ENCODE measurements at regions not wholly inside any gene's neighbourhood (a gene's known extent, or its start where the extent isn't known, plus 50 kb on each side); places are given as distances from the start of the nearest gene placed in this dataset.

DNA sequence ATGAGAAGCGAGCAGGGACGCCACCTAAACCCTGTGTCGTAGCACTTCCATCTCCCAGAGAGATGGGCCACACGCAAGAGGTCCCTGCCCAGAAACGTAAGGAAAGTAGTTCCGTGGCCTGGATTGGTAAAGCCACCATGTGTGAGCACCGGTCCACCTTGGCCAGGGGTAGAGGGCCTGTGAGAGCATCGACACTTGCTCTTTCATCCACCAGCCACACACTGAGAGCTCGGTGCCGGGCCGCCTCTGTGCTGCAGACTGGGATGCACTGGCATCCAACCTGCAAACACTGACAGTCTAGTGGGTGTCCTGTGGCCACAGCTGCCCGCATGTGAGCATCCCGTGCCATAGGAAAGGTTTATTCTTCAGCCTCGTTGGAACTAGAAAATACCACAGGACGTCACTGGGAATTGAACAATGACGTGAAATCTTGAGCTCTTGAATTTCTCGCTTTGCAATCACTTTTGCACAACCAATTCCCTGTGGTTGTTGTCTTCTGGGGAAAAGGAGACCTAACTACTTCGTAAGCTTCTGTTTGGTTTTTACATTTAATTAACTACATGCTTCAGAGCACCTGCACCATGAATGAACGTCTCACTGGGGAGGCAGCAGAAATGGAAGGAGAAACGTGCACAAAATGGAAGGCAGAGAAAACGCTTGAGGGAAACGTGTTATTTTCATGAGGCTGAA is 212.0 kb upstream of the RAB6C start:
- DNase-seq (ENCODE audit: low spot score): no peak
- no peak overlapping the region for H3K4me3 Mint-ChIP-seq
- H3K27me3 Mint-ChIP-seq (ENCODE audit: insufficient read depth): no peaks in the 10 kb centered on the region
- no peak overlapping the region for H3K27ac Mint-ChIP-seq
- no peaks in the 10 kb centered on the region for H3K36me3 Mint-ChIP-seq (ENCODE audit: low read depth)
- intact Hi-C loops (cut with micrococcal nuclease): no loop called here
- H3K9me3 Mint-ChIP-seq: no peaks in the 10 kb centered on the region
- H3K4me1 Mint-ChIP-seq (ENCODE audit: low read depth): no peaks in the 10 kb centered on the region

DNA sequence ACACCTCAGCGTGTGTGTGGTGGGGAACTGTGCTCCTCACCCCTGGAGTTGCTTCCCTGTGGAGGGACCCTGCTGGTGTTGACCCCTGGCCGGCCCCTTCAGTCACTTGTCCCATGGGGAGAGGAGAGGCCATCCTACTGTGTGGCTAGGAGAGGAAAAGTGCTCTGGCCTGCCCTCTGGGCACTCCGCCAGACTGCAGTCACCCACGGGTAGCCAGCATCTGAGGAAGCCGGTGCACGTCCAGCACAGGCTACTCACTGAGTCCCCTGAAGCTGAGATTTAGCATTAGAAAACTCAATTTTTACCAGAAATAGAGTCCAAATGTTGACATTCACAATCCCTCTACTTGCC is 211.5 kb upstream of the RAB6C start:
- Mint-ChIP-seq H3K36me3 (ENCODE audit: low read depth) (no peaks in the 10 kb centered on the region), H3K4me1 (ENCODE audit: low read depth) (no peaks in the 10 kb centered on the region), H3K9me3 (no peaks in the 10 kb centered on the region), H3K27ac (no peak overlapping the region), H3K4me3 (no peak overlapping the region), H3K27me3 (ENCODE audit: insufficient read depth) (no peaks in the 10 kb centered on the region)
- intact Hi-C loops (cut with micrococcal nuclease): no loop called here
- DNase-seq (ENCODE audit: low spot score): no peak

DNA sequence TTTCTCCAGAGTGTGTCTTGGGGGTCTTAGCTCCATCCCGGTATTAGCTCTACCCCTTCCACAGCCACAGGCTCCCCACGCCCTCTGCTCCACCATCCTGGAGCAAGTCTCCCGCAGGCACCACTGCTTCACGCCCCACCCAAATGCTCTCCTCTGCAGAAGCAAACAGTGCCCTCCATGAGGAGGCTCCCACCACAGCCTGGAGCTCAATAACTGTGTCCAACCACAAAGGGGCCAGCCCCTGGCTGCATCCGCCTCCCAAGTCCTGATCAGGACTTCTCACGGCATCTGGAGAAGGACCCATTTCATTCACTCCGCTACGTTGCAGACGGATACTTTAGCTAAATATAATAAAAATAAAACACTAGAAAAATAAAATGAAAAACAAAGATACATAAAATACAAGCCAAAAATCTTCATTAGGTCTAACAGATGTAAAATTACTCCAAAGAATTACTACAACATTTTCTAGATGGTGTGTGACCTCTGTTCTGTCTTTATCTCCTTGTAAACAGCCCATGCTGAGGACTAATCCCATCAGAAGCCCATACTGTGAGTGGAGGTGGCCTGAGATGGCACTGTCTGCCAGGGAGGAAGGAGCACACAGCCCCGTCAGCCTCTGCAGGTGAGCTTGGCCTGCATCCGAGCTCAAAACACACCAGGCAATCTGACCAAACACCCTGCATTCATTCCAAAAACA is 210.8 kb upstream of the RAB6C start:
- H3K9me3 Mint-ChIP-seq: no peaks in the 10 kb centered on the region
- no peaks in the 10 kb centered on the region for H3K36me3 Mint-ChIP-seq (ENCODE audit: low read depth)
- H3K4me3 Mint-ChIP-seq: no peak overlapping the region
- H3K27me3 Mint-ChIP-seq (ENCODE audit: insufficient read depth): no peaks in the 10 kb centered on the region
- no peaks in the 10 kb centered on the region for H3K4me1 Mint-ChIP-seq (ENCODE audit: low read depth)
- no peak for DNase-seq (ENCODE audit: low spot score)
- no peak overlapping the region for H3K27ac Mint-ChIP-seq
- intact Hi-C loops (cut with micrococcal nuclease): no loop called here

DNA sequence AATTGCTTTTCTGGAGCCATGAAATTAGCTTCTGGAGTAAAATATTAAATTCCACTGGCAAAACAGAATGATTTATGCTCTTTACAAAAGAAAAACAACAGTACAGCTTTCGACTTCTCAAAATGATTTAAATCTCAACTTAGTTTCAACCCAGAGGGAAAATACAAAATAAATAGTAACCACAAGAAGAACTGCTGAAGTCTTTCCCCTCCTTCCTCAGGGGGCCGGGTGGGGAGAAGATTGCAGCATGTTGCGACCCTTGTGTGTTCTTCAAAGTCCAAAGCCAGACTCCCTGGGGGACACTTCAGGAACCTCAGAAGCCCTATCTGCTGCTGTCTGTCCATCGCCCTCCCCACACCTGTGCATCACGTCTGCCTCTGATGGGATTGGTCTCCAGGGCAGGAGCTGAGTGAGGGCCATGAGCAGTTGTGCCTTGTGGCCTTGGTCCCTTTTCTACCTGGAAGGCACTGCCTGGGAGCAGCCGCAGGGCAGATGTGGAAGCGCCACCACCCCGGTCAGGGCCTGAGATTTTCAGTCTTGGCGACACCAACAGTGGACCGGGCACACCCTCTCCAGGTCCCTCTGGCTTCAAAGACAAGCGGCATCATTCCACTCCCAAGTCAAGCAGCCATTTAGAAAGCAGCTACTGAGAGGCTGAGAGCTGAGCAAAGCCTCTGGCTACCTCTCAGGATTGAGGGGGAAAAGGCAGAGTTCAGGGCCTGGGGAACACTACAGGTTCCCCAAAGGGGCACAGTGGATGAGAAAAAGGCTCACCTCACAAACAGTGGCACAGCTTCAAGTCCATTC is 210.1 kb upstream of the RAB6C start:
- Mint-ChIP-seq H3K36me3 (ENCODE audit: low read depth) (no peaks in the 10 kb centered on the region), H3K27me3 (ENCODE audit: insufficient read depth) (peaks cover 2% of the 10 kb centered on the region), H3K4me3 (no peak overlapping the region), H3K4me1 (ENCODE audit: low read depth) (no peaks in the 10 kb centered on the region), H3K9me3 (no peaks in the 10 kb centered on the region), H3K27ac (no peak overlapping the region)
- no peak for DNase-seq (ENCODE audit: low spot score)
- intact Hi-C loops (cut with micrococcal nuclease): no loop called here

DNA sequence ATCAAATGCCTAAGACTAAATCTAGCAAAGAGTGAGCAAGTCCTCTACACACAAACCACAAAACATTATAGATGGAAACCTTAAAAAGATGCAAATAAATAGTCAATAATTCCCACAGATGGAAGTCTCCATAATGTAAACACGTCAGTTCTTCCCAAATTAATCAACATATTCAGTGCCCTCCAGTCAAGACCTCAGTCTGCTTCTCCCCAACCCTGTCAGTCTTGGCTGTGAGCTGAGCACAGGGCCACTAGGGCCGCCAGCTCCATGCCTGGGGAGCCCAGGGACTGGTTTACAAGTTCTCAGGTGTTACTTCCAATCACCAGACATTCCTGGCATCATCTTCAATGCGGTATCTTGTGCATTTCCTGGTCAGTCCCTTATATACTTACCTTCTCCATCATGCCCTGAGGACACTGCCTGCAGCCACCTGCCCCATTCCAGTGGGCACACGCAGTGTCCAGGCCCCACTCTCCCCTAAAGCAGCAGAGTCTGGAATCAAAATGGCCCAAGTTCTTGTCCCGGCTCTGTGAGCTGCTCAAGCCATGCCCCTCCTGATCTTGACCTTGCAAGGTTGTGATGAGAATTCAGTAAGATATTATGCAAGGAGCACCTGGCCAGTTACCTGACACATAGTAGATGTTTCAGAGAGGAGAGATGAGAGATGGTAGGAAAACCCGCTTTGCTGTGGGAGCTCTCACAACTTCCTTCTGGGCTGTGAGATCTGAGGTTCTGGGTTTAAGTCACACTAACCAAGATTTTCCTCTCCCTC is 207.9 kb upstream of the RAB6C start:
- intact Hi-C loops (cut with micrococcal nuclease): no loop called here
- H3K36me3 Mint-ChIP-seq (ENCODE audit: low read depth): no peaks in the 10 kb centered on the region
- H3K4me1 Mint-ChIP-seq (ENCODE audit: low read depth): no peaks in the 10 kb centered on the region
- H3K27me3 Mint-ChIP-seq (ENCODE audit: insufficient read depth): peaks cover 3% of the 10 kb centered on the region
- no peak overlapping the region for H3K4me3 Mint-ChIP-seq
- no peaks in the 10 kb centered on the region for H3K9me3 Mint-ChIP-seq
- DNase-seq (ENCODE audit: low spot score): no peak
- H3K27ac Mint-ChIP-seq: no peak overlapping the region

DNA sequence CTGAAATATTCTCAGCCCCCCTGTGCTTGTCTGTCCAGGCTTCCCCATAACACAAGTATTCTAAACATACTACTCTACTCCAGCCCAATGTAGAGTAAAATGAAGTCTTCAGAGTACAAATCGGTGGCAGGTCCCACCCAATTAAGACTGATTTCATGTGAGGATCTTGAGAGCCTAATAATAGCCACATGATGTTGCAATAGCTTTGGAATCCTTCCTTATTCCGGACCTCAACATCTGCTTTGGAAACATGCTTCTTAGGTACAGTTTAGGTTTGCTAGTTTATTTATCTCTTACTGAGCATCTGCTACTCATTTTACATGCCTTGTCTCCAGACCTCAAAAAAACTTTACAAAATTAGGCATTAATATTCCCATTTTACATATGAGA is 207.3 kb upstream of the RAB6C start:
- H3K4me1 Mint-ChIP-seq (ENCODE audit: low read depth): no peaks in the 10 kb centered on the region
- no peak overlapping the region for H3K27ac Mint-ChIP-seq
- H3K9me3 Mint-ChIP-seq: no peaks in the 10 kb centered on the region
- H3K4me3 Mint-ChIP-seq: no peak overlapping the region
- no peaks in the 10 kb centered on the region for H3K36me3 Mint-ChIP-seq (ENCODE audit: low read depth)
- no peak for DNase-seq (ENCODE audit: low spot score)
- intact Hi-C loops (cut with micrococcal nuclease): no loop called here
- H3K27me3 Mint-ChIP-seq (ENCODE audit: insufficient read depth): peaks cover 3% of the 10 kb centered on the region

DNA sequence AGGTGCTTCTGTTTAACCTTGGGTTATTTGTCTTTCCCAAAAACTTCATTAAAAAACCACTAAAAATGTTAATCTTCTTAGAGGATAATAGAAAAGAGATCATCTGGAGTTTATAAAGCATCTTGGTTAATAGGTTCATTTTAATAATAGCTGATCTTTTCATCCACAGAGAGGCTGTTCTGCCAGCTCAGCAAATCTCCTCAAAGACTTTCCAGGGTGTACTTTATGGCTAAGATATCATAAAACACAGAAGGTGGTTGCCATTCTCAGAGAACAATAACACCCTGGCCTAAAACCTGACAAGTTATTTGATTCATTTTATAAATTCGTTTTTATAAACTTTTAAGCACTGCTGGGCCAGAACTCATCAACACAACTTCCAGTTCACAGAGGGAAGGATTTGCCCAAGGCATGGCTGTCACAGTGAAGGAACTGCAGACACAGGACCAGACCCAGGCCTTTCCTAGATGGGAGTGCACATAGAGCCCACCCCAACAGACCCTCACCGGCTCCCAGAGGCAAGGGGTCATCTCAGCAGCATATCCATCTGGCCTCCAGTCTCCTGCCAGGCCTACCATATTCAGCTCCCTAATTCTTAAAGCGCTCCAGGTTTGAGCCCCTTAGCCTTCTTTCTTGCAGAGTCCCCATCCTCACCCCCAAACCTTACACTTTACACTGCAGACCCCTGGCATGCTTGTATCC is 203.4 kb upstream of the RAB6C start:
- no peaks in the 10 kb centered on the region for H3K9me3 Mint-ChIP-seq
- no peaks in the 10 kb centered on the region for H3K36me3 Mint-ChIP-seq (ENCODE audit: low read depth)
- no peaks in the 10 kb centered on the region for H3K4me1 Mint-ChIP-seq (ENCODE audit: low read depth)
- DNase-seq (ENCODE audit: low spot score): no peak
- peaks cover 3% of the 10 kb centered on the region for H3K27me3 Mint-ChIP-seq (ENCODE audit: insufficient read depth)
- H3K4me3 Mint-ChIP-seq: no peak overlapping the region
- no peak overlapping the region for H3K27ac Mint-ChIP-seq
- intact Hi-C loops (cut with micrococcal nuclease): no loop called here

DNA sequence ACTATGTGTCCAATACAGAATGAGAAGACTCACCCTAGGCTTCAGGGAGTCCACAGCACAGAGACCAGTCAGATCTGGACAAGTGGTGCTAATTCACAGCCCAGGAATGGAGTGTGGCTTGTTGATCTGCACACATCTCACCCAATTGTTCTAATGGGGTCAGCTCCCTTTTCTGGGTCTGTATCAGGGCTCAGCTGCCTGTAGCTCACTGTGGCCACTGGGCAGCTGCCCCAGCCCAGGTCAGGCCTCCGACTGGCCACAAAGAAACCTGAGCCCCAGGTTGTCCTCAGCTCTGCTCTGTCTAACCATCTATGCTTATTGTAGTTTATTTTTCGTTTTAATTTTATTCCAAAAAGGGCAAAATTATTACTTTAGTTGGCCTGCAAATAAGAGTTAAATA is 202.3 kb upstream of the RAB6C start:
- Mint-ChIP-seq H3K4me1 (ENCODE audit: low read depth) (no peaks in the 10 kb centered on the region), H3K9me3 (no peaks in the 10 kb centered on the region), H3K36me3 (ENCODE audit: low read depth) (no peaks in the 10 kb centered on the region), H3K27ac (no peak overlapping the region), H3K27me3 (ENCODE audit: insufficient read depth) (peaks cover 3% of the 10 kb centered on the region), H3K4me3 (no peak overlapping the region)
- DNase-seq (ENCODE audit: low spot score): no peak
- intact Hi-C loops (cut with micrococcal nuclease): no loop called here

DNA sequence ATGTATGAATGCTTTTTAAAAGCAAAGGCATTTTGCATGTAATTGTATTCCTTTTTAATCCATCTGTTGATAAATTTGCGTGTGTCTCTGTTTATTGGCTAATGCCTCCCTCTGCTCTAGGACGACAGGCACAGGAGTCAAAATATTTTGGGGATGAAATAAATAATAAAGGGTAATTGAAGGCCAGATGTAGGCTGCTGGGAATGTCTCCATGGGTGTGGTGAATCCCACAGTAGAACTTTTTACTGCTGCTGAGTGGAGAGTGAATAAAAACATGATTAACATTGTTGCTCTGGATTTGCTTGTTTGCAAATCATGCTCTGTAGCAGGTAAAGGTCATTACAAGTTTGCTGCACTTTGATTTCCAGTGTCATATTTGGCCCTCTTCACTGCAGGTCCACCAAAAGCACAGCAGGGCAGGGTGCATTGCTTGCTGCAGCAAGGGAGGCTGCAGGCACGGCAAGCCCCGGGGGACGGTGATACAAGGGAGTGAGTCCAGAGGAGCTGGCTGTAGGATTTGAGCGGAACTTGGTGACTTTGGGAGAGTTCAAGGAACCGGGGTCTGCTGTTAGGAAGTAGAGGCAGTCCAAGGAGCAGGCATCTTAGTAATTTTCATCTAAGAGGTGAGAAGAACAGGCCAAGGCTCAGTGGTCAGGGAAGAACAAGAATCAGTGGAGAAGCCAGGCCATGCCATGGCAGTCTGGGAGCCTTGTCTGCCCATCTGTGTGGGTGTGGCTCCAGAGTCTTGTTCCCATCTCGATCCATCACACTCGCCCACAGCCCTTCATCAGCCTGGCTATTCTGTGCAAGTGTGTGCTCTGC is 201.5 kb upstream of the RAB6C start:
- no peaks in the 10 kb centered on the region for H3K36me3 Mint-ChIP-seq (ENCODE audit: low read depth)
- H3K4me3 Mint-ChIP-seq: no peak overlapping the region

DNA sequence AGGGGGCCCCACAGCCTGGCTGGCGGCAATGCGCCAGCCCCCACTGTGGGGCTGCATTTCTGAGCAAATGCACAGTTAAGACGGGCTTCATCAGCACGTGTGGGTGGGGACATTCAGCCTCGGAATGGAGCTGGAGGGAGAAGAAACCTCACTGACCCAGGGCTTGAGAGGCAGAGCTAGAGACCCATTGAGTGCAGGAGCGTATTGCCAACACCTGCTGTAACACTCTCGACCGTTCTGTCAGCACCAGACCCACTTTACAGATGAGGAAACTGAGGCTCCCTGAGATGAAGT is 200.9 kb upstream of the RAB6C start:
- H3K27me3 Mint-ChIP-seq (ENCODE audit: insufficient read depth): peaks cover 3% of the 10 kb centered on the region
- no peak overlapping the region for H3K4me3 Mint-ChIP-seq
- no peaks in the 10 kb centered on the region for H3K9me3 Mint-ChIP-seq
- no peaks in the 10 kb centered on the region for H3K4me1 Mint-ChIP-seq (ENCODE audit: low read depth)
- intact Hi-C loops (cut with micrococcal nuclease): no loop called here
- DNase-seq (ENCODE audit: low spot score): no peak
- no peak overlapping the region for H3K27ac Mint-ChIP-seq
- H3K36me3 Mint-ChIP-seq (ENCODE audit: low read depth): no peaks in the 10 kb centered on the region

More for the DNA sequence above, 201.5 kb upstream of the RAB6C start:
- H3K27ac Mint-ChIP-seq: no peak overlapping the region
- peaks cover 3% of the 10 kb centered on the region for H3K27me3 Mint-ChIP-seq (ENCODE audit: insufficient read depth)
- no peaks in the 10 kb centered on the region for H3K4me1 Mint-ChIP-seq (ENCODE audit: low read depth)
- intact Hi-C loops (cut with micrococcal nuclease): no loop called here
- H3K9me3 Mint-ChIP-seq: no peaks in the 10 kb centered on the region
- no peak for DNase-seq (ENCODE audit: low spot score)

DNA sequence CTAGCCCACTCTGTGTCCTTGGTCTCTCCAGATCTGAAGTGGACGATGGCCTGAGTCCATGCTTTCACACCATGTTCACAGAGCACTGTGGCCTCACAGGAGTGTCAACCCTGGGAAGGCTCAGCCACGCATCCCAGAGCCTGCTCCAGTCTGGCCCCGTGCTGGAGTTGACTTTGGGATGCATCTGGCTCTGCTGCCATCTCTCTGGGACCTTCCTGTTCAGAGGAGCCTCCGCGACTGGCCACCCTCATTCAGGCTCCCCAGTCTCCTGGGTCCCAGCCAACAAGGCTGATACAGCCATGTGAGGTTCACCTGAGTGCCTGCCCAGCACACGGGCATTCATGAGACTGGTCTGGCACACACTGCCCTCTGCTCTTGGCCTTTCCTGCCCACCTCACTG is 199.7 kb upstream of the RAB6C start:
- Mint-ChIP-seq H3K27me3 (ENCODE audit: insufficient read depth) (no peaks in the 10 kb centered on the region), H3K27ac (no peak overlapping the region), H3K36me3 (ENCODE audit: low read depth) (no peaks in the 10 kb centered on the region), H3K9me3 (no peaks in the 10 kb centered on the region), H3K4me1 (ENCODE audit: low read depth) (no peaks in the 10 kb centered on the region), H3K4me3 (no peak overlapping the region)
- intact Hi-C loops (cut with micrococcal nuclease): no loop called here
- DNase-seq (ENCODE audit: low spot score): no peak

Data from activated T-helper 1 cell treated with anti-CD3 and anti-CD28 coated beads, Interleukin-12 subunit alpha, Interleukin-12 subunit beta, Interleukin-2, Interleukin-4 antibody, amounts not matched to agents 30 ng/mL and 10 ng/mL and 1 ng/mL, durations not matched to agents 14 hours and 24 hours and 36 hours (primary cell).